Spleen (tissue), 7 donors: ENCODE measurements at regions not wholly inside any gene's neighbourhood (a gene's known extent, or its start where the extent isn't known, plus 50 kb on each side); places are given as distances from the start of the nearest gene placed in this dataset.

Experiments used
- POLR2A ChIP-seq, 3 donors: fragments of 450-650 bp; IDR thresholded peaks; one replicate each; pipeline ENCODE4 v1.5.1; 2017; ENCODE audit warnings: antibody characterized with exemption in 3 of 3, mild to moderate bottlenecking in 1 of 3
- TF ChIP-seq, protein P1 (sequence below), 11 experiments: fragments of 200-600 bp in 7 of 11; fragments of 450-650 bp in 4 of 11; sonication (generic) in 4 of 11; IDR thresholded peaks in 8 of 11; conservative IDR thresholded peaks in 3 of 11; 1 replicate in 7 of 11; 2 replicates in 4 of 11; pipeline versions ENCODE4 v1.4.0 to v1.8.0; 2016 to 2021; ENCODE audit warnings: antibody characterized with exemption in 11 of 11, inconsistent platforms in 4 of 11, mild to moderate bottlenecking in 1 of 11
- donor health status: DM: no; HTN: no; CAD: no; lungs with moderate emphysema.
- donor health status: DM: no; HTN: no; CAD: no.
- donor health status: DM: no; HTN: no; CAD: no.

DNA sequence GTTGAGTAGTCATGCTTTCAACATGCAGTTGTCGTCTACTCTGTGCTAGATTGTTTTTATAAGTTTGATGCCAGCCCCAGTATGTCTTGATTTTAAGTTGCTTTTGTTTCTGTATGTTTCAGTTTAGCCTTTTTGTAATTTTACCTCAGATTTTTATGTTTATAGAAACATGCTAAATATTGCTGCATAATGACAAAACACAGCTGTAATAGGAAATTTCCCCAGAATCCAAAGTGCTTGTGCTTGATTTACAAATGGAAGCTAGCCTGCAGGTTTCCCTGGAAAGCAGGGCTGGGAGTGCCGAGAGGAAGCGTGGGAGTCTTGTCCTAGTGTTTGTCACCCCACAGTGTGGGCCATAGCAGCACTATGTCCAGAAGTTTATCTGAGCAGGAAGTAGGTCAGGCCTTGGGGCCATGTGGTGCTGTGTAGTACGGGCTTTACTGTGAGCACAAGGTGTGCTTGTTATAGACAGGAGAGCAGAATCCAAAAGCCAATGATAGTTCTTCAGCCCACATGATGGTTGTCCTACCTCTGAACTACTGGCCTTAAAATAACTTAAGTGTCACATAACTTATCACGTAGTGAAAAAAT, 100.0 kb upstream of the NREP start:
- TF ChIP-seq, protein P1, sequence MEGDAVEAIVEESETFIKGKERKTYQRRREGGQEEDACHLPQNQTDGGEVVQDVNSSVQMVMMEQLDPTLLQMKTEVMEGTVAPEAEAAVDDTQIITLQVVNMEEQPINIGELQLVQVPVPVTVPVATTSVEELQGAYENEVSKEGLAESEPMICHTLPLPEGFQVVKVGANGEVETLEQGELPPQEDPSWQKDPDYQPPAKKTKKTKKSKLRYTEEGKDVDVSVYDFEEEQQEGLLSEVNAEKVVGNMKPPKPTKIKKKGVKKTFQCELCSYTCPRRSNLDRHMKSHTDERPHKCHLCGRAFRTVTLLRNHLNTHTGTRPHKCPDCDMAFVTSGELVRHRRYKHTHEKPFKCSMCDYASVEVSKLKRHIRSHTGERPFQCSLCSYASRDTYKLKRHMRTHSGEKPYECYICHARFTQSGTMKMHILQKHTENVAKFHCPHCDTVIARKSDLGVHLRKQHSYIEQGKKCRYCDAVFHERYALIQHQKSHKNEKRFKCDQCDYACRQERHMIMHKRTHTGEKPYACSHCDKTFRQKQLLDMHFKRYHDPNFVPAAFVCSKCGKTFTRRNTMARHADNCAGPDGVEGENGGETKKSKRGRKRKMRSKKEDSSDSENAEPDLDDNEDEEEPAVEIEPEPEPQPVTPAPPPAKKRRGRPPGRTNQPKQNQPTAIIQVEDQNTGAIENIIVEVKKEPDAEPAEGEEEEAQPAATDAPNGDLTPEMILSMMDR (IDR thresholded peaks at IDR 0.05 in 8 of 11, conservative IDR thresholded peaks at IDR 0.05 in 3 of 11), result no peak
- TF ChIP-seq POLR2A (IDR thresholded peaks at IDR 0.05), result no peak
